NCI-H82 (cell line): ENCODE measurements at regions not wholly inside any gene's neighbourhood (a gene's known extent, or its start where the extent isn't known, plus 50 kb on each side); places are given as distances from the start of the nearest gene placed in this dataset.

Experiments
- DNase-seq: peaks from one replicate; lab custom pipeline; 2025; lab: John Stamatoyannopoulos, UW

- no peak for DNase-seq
Measured at GRCh38 chr14:29037411-29037810, 270.8 kb downstream of the FOXG1 start.

- DNase-seq, result peak; percentile 41
Measured at GRCh38 chr14:29039171-29039570, 272.6 kb downstream of the FOXG1 start.

- DNase-seq, result no peak
Measured at GRCh38 chr14:29042551-29042950, 276.0 kb downstream of the FOXG1 start.

GRCh38 chr14:29043737-29044136, 277.1 kb downstream of the FOXG1 start:
- peak; percentile 60 for DNase-seq

- DNase-seq, result no peak
Measured at GRCh38 chr14:29045237-29045636, 278.6 kb downstream of the FOXG1 start.

- no peak for DNase-seq
Measured at GRCh38 chr14:29054119-29054518, 287.5 kb downstream of the FOXG1 start.

- DNase-seq, result no peak
Measured at GRCh38 chr14:29056041-29056566, 289.5 kb downstream of the FOXG1 start.

- no peak for DNase-seq
Measured at GRCh38 chr14:29061702-29062101, 295.1 kb downstream of the FOXG1 start.

GRCh38 chr14:29062466-29062865, 295.9 kb downstream of the FOXG1 start:
- no peak for DNase-seq

- no peak for DNase-seq
Measured at GRCh38 chr14:29062976-29063375, 296.4 kb downstream of the FOXG1 start.

- peak; percentile 25 for DNase-seq
Measured at GRCh38 chr14:29064305-29064900, 297.8 kb downstream of the FOXG1 start.

- DNase-seq, result no peak
Measured at GRCh38 chr14:29069228-29069627, 302.6 kb downstream of the FOXG1 start.

GRCh38 chr14:29075761-29076160, 309.2 kb downstream of the FOXG1 start:
- no peak for DNase-seq

GRCh38 chr14:29077916-29078315, 311.3 kb downstream of the FOXG1 start:
- DNase-seq, result no peak

GRCh38 chr14:29078810-29079522, 312.4 kb downstream of the FOXG1 start:
- no peak for DNase-seq

GRCh38 chr14:29085546-29085945, 319.0 kb downstream of the FOXG1 start:
- DNase-seq, result peak; percentile 26

- no peak for DNase-seq
Measured at GRCh38 chr14:29089849-29090248, 323.3 kb downstream of the FOXG1 start.

GRCh38 chr14:29092121-29092520, 325.5 kb downstream of the FOXG1 start:
- no peak for DNase-seq

GRCh38 chr14:29097476-29097875, 330.9 kb downstream of the FOXG1 start:
- DNase-seq, result no peak

GRCh38 chr14:29098656-29099055, 332.1 kb downstream of the FOXG1 start:
- DNase-seq, result no peak

- DNase-seq, result peak; percentile 69
Measured at GRCh38 chr14:29102266-29102665, 335.7 kb downstream of the FOXG1 start.

- DNase-seq, result peak; percentile 98
Measured at GRCh38 chr14:29102996-29103395, 336.4 kb downstream of the FOXG1 start.

- DNase-seq, result no peak
Measured at GRCh38 chr14:29108908-29109307, 342.3 kb downstream of the FOXG1 start.

- no peak for DNase-seq
Measured at GRCh38 chr14:29109589-29109988, 343.0 kb downstream of the FOXG1 start.
